ENCODE measurements at regions not wholly inside any gene's neighbourhood (a gene's known extent, or its start where the extent isn't known, plus 50 kb on each side); places are given as distances from the start of the nearest gene placed in this dataset.
"Not testable (repeated sequence)": the region's sequence is repeated elsewhere in the genome, so short reads cannot be mapped to it uniquely, and the experiment has no call there.

DNA sequence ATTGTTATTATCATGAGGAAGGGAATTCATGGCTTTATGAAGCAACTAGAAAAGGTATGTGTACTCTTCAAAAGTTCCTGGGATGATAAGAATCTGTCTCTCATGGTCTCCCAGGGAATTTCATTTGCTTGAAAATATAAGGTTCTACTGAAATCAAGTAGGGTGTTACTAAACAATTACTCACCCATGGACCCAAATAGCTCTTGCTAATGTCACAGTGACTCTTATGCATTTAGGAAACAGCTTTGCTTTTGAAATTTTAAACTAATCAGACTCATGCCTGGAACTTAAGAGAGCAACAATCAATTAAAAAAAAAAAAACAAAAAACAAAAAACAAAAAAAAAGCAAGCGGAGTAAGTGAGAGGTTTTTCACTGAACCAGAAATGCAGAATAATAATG, 1546.3 kb upstream of the TENM4 start:
- DNase-seq: no peak

GRCh38 chr11:80986421-80987074, 1545.7 kb upstream of the TENM4 start:
- DNase-seq: no peak

- no peak for DNase-seq
These were observed 1539.4 kb upstream of the TENM4 start for GRCh38 chr11:80980227-80980626.

- DNase-seq: no peak
These were observed 1533.0 kb upstream of the TENM4 start for GRCh38 chr11:80973786-80974185.

DNA sequence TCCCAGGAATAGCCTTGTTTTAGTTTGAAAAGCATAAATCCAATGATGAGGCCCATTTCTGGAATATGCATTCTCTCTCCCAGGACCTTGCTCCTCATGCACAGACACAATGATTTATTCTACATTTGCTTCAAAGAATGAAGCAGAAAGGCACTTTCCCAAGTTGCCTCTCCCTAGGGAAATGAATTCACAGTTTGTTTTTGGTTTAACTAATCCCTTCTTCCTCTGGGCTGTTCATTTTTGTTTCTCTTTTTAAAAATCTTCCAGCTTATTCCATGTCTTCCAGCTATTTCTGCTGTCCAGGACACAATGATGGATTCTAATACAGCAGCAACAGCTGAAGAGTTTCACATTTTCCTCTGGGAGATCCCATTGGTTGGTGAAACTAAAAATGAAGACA, 1529.2 kb upstream of the TENM4 start:
- no peak for DNase-seq

DNA sequence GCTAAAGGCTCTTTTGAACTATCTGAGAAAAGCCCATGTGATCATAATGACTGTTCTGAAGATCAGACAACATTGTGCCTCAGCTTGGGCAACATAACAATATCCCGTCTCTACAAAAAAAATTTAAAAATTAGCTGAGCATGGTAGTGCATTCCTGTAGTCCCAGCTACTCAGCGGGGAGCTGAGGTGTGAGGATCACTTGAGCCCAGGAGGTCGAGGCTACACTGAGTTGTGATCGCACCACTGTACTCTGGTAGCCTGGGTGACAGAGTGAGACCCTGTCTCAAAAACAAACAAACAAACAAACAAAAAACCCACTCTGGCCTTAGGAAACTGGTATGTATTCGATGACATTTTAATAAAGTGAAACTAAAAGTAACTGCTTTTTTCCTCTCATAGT, 1526.8 kb upstream of the TENM4 start:
- no peak for DNase-seq

- DNase-seq: no peak
These were observed 1519.7 kb upstream of the TENM4 start for GRCh38 chr11:80960381-80961029.

DNA sequence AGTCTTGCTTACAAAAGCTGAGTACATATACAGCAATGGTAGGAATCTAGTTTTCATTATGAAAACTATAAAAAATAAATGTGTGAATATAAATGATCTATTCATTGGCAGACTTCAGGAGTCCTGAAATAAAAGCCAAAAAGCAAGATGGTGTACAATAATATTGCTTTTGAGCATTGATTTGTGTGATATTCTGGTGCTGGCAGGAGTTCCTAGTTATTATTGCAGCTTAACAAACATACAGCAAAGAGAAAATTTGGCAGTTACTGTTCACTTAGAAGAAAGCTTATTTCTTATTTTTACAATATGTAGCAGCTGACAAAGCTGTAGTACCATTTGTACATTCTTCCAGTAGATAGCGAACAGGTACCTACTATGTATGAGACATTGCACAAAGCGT, 1518.9 kb upstream of the TENM4 start:
- no peak for DNase-seq

DNA sequence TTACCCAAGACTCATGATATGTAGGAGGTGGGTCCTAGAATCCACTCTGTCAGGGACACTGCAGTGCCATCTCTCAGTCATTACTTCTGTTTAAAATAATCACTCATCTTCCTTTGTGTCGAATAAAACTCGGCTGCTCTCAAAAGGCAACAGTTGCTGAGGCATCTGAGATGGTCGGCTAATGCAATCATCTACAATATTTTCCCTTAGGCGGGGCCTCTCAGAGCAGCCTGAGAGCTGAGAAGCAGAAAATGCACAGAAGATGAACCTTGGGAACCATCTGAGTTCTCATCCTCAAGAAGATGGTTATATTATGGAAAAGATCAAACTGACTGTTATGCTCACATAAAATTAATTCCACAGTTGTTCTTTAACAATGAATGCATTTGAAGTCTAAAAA, 1518.2 kb upstream of the TENM4 start:
- no peak for DNase-seq

DNA sequence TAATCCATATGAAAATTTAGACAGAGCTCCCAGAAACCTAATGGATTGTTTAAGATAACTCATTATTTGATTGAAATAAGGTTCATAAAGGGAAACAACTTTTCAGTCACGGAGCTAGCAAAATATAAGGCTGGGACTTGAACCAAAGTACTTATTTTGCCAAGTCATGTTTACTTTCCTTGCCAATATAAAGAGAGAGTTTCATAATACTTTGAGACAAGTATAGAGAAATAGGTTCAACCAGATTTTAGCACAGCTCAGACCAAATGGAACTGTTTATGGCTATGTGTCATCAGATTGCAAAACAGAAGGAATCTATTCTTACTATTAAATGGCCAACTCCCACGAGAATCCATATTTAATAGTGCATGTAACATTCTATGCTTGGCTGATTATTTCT, 1517.5 kb upstream of the TENM4 start:
- DNase-seq: no peak

DNA sequence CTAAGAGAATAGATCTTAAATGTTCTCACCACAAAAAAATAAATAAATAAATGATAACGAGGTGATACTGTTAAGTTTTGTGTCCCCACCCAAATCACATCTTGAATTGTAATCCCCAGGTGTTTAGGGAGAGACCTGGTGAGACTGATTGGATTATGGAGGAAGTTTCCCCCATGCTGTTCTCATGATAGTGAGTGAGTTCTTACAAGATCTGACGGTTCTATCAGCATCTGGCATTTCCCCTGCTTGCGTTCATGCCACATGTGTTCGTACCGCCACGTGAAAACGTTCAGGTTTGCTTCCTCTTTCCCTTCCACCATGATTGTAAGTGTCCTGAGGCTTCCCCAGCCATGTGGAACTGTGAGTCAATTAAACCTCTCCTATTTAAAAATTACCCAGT, 1514.8 kb upstream of the TENM4 start:
- no peak for DNase-seq

DNA sequence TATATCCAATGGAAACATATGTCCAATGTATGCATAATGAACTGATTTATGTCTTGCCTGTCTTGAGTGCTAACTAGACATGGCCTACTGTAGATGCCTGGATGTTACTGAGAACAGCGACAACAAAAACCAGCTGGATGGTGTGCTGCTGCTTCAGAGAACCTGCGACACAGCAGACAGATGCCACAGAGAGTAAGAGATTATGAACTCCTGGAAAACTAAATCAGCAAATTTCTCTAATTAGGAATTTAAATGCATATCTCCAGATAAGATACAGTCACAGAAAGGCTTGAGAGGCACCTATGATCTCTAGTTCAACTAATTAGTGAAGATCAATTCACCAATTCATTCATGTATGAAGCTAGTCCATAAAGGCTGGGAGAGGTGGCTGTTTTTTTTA, 1508.0 kb upstream of the TENM4 start:
- DNase-seq: no peak

- no peak for DNase-seq
These were observed 1503.9 kb upstream of the TENM4 start for GRCh38 chr11:80944758-80945157.

- no peak for DNase-seq
These were observed 1502.4 kb upstream of the TENM4 start for GRCh38 chr11:80943226-80943625.

- DNase-seq: no peak
These were observed 1497.0 kb upstream of the TENM4 start for GRCh38 chr11:80937842-80938241.

DNA sequence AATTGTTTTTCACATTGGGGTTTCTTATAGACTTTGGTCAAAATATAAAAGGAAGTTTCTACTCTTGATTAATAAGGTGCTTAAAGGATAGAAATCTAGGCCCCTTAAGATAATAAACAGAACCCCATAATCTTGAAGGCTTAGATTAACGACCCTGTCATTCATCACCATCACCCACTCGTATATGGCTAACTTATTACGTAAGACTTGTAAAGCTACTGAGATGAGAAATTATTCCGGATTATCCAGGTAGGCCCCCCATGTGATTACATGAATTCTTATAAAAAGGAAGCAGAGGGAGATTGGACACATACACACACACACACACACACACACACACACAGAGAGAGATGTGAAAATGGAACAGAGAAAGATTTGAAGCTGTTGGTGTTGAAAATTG, 1489.2 kb upstream of the TENM4 start:
- no peak for DNase-seq

DNA sequence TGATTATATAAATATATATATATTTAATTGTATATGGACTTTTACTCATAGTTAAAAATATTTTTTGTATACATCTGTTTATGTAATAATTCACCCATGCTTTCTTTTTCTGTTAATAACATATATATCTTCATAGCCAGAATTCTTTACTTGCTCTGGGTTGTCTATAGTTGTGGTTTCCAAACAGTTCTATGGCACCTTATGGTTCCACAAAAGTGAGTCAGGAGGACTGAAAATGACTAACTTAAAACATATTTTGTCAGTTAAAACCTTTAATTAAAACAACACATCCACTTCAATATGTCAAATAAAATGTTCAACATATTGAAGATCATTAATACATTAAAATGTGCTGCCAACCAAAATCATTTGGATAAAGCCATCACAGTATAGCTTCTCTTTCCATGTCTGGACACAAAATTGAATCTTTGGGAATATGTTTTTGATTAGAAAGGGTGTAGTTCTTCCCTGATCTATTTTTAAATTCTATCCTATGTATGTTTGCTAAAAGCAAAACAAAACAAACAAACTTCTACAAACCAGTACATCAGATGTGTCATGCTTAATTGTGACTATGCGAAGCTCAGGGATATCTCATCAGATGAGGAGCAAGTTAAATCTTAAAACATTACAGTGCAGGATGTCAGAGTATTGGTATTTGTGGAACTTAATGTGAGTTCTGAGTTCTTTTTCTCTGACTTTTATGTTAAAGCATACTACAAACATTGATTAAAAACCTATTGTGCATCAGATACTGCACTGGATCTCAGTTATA, 1488.4 kb upstream of the TENM4 start:
- DNase-seq: no peak

DNA sequence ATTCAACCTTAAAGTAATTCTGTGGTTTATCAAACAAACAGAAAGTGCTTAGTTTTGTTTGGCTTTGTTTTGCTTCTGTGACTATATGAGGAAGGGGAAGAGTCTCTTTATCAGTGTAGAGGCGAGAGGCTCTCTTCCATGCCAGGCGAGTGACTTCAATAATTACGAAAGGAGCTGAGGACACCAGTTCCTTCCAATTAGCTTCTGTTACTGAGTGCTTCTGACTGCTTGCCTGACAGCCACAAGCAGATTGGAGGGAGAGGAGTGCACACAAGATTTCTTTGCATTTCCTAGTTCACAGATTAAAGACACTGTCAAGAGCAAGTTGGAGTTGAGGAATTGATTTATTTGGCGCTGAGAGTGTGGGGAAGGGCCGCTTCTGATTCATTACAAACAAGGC, 1484.5 kb upstream of the TENM4 start:
- DNase-seq: no peak

DNA sequence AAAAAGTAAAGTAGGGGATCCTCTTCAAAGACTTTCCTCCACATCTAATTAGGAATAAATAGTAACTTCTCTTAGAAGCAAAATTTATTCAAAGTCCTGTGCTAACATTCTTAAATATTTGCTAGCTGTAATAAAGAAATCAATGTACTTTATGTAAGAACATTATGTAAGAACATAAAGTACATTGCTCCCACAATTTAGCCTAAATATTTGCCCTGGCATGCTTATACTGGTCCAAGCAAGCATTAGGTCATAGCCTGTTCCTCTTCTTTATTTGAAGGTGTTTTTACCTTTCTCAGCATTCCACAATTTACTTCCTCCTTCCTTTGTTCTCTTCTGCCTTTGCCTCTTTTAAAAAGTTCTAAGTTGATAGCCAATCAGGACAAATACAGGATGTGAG, 1480.5 kb upstream of the TENM4 start:
- DNase-seq: not testable (repeated sequence)

GRCh38 chr11:80916173-80916798, 1475.5 kb upstream of the TENM4 start:
- no peak for DNase-seq

DNA sequence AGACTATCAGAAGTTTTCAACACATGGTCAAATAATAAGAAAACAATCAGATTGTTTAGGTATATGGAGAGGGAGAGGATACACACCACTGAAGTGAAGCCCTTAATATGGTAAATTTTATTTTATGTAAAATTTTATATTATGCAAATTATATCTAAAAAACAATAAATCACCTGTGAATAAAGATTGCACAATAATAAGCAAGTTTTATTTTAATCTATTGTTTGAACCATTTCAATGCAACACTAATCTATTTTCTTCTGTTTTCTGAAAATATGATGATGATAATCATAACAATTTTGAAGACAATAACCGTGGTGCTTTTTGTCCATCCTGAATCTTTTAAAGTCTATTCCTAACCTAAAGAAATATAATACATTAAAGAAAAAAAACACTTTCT, 1473.5 kb upstream of the TENM4 start:
- no peak for DNase-seq

DNA sequence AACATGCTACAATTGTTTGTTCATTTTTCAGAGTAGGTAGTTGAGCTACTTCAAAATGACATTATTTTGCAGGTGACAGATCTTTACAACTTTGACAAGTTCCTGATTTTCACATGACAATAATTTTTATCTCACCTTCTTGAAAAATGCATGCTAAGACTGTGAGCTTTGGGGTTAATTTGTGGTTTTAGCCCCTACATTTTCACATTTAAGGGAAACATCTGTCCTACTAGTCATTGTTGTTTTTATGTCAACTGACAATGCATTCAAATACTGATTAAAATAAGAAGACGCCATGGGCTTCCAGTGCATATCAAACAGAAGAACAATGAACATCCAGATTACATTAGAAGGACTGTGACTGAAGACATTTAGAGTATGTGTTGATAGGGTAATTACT, 1470.8 kb upstream of the TENM4 start:
- no peak for DNase-seq

GRCh38 chr11:80900265-80900664, 1459.4 kb upstream of the TENM4 start:
- no peak for DNase-seq

- DNase-seq: no peak
These were observed 1458.6 kb upstream of the TENM4 start for GRCh38 chr11:80899381-80899780.

Data from activated gamma-delta T cell (primary cell).